WTC11 (cell line): ENCODE measurements at regions not wholly inside any gene's neighbourhood (a gene's known extent, or its start where the extent isn't known, plus 50 kb on each side); places are given as distances from the start of the nearest gene placed in this dataset.

Experiments used
- CTCF ChIP-seq: fragments of 200-600 bp; IDR thresholded peaks from 2 replicates; pipeline ENCODE4 v1.8.0; 2022; ENCODE audit warnings: antibody characterized with exemption
- E2F5 ChIP-seq: sonication (generic); formaldehyde crosslinking; IDR thresholded peaks from 2 replicates; pipeline ENCODE4 v1.8.1; 2022; ENCODE audit warnings: mild to moderate bottlenecking, moderate library complexity, missing genetic modification reagents
- JUN ChIP-seq: sonication (generic); formaldehyde crosslinking; IDR thresholded peaks from 2 replicates; pipeline ENCODE4 v1.8.0; 2023; ENCODE audit warnings: mild to moderate bottlenecking, missing genetic modification reagents
- NFE2L1 ChIP-seq: sonication (generic); formaldehyde crosslinking; IDR thresholded peaks from 2 replicates; pipeline ENCODE4 v1.8.1; 2023; ENCODE audit warnings: missing genetic modification reagents
- NR2C2 ChIP-seq: sonication (generic); formaldehyde crosslinking; IDR thresholded peaks from 2 replicates; pipeline ENCODE4 v1.8.0; 2022; ENCODE audit warnings: mild to moderate bottlenecking, missing genetic modification reagents
- RELA ChIP-seq: sonication (generic); formaldehyde crosslinking; IDR thresholded peaks from 2 replicates; pipeline ENCODE4 v1.8.1; 2022; ENCODE audit warnings: missing genetic modification reagents, mild to moderate bottlenecking, borderline replicate concordance
- ZNF512 ChIP-seq: sonication (generic); formaldehyde crosslinking; IDR thresholded peaks from 2 replicates; pipeline ENCODE4 v1.8.1; 2022; ENCODE audit warnings: missing genetic modification reagents, borderline replicate concordance
- TF ChIP-seq, protein P1 (sequence below): sonication (generic); formaldehyde crosslinking; IDR thresholded peaks from 2 replicates; pipeline ENCODE4 v1.8.0; 2022; ENCODE audit warnings: mild to moderate bottlenecking, missing genetic modification reagents
- TF ChIP-seq, protein P2 (sequence below): sonication (generic); formaldehyde crosslinking; IDR thresholded peaks from 2 replicates; pipeline ENCODE4 v1.8.0; 2023; ENCODE audit warnings: missing genetic modification reagents, mild to moderate bottlenecking, borderline replicate concordance

DNA sequence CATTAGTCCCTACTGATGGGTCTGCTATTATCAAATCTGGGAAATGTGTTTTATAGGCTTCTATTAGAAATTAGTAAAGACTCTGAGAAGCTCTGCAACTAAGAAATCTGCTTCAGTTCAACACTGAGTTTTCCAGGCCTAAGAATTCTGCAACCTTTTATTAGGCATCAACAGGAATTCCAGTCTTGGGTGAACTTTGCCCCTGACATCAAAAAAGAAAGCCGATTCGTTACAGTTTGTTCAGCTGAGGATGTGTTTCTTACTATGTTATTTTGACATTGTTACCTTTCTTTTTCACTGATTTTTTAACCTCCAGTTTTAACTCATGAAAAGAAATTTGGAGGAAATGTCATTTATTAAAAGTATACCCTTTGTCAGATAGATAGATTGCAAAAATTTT, 131.5 kb upstream of the KCNH8 start:
- TF ChIP-seq CTCF = no peak
- no peak for TF ChIP-seq NFE2L1 (CRISPR knock-in tag)
- no peak for TF ChIP-seq JUN (CRISPR knock-in tag)
- no peak for TF ChIP-seq ZNF512 (CRISPR knock-in tag)
- TF ChIP-seq, protein P1, sequence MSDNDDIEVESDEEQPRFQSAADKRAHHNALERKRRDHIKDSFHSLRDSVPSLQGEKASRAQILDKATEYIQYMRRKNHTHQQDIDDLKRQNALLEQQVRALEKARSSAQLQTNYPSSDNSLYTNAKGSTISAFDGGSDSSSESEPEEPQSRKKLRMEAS (CRISPR knock-in tag) = no peak
- TF ChIP-seq NR2C2 (CRISPR knock-in tag) = no peak
- no peak for TF ChIP-seq E2F5 (CRISPR knock-in tag)
- TF ChIP-seq, protein P2, sequence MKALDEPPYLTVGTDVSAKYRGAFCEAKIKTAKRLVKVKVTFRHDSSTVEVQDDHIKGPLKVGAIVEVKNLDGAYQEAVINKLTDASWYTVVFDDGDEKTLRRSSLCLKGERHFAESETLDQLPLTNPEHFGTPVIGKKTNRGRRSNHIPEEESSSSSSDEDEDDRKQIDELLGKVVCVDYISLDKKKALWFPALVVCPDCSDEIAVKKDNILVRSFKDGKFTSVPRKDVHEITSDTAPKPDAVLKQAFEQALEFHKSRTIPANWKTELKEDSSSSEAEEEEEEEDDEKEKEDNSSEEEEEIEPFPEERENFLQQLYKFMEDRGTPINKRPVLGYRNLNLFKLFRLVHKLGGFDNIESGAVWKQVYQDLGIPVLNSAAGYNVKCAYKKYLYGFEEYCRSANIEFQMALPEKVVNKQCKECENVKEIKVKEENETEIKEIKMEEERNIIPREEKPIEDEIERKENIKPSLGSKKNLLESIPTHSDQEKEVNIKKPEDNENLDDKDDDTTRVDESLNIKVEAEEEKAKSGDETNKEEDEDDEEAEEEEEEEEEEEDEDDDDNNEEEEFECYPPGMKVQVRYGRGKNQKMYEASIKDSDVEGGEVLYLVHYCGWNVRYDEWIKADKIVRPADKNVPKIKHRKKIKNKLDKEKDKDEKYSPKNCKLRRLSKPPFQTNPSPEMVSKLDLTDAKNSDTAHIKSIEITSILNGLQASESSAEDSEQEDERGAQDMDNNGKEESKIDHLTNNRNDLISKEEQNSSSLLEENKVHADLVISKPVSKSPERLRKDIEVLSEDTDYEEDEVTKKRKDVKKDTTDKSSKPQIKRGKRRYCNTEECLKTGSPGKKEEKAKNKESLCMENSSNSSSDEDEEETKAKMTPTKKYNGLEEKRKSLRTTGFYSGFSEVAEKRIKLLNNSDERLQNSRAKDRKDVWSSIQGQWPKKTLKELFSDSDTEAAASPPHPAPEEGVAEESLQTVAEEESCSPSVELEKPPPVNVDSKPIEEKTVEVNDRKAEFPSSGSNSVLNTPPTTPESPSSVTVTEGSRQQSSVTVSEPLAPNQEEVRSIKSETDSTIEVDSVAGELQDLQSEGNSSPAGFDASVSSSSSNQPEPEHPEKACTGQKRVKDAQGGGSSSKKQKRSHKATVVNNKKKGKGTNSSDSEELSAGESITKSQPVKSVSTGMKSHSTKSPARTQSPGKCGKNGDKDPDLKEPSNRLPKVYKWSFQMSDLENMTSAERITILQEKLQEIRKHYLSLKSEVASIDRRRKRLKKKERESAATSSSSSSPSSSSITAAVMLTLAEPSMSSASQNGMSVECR = no peak
- TF ChIP-seq RELA (CRISPR knock-in tag) = no peak
